Activated naive CD8-positive, alpha-beta T cell treated with anti-CD3 and anti-CD28 coated beads for 36 hours (primary cell): ENCODE measurements at regions not wholly inside any gene's neighbourhood (a gene's known extent, or its start where the extent isn't known, plus 50 kb on each side); places are given as distances from the start of the nearest gene placed in this dataset.
"Not testable (repeated sequence)": the region's sequence is repeated elsewhere in the genome, so short reads cannot be mapped to it uniquely, and the experiment has no call there.

Experiments
- DNase-seq: peaks from one replicate; pipeline ENCODE4 v3.0.0; 2021
- H3K27ac Mint-ChIP-seq: one replicate; pipeline ENCODE4 v1.8.0; 2022; ENCODE audit warnings: mild to moderate bottlenecking, moderate library complexity, mixed read lengths
- H3K27me3 Mint-ChIP-seq: one replicate; pipeline ENCODE4 v1.8.0; 2022; ENCODE audit warnings: mild to moderate bottlenecking, mixed read lengths
- H3K36me3 Mint-ChIP-seq: one replicate; pipeline ENCODE4 v1.8.0; 2021; ENCODE audit warnings: mild to moderate bottlenecking, mixed read lengths
- H3K4me1 Mint-ChIP-seq: one replicate; pipeline ENCODE4 v1.8.0; 2021; ENCODE audit warnings: mixed read lengths
- H3K4me3 Mint-ChIP-seq: one replicate; pipeline ENCODE4 v1.8.0; 2022; ENCODE audit warnings: mild to moderate bottlenecking, moderate library complexity, mixed read lengths
- H3K9me3 Mint-ChIP-seq: one replicate; pipeline ENCODE4 v1.8.0; 2022; ENCODE audit warnings: mixed read lengths

DNA sequence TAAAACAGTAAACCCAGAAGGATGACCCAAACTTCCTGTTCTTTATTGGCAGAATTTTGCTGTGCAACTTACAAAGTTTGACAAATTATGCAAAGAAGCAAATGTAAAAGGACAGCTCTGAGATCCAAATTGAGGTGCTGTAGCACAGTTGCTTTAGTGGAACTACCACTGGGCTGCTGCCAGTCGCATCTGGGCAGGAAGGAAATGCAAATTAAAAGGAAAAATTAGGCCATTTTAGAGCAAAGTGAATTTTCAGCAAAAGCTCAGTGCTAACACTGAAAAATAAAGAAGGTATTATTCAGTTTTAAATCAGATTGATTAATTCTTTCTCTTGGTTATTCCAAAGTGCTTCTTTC lies 104.5 kb downstream of the ZMAT3 start:
- H3K9me3 Mint-ChIP-seq, result no peaks in the 10 kb centered on the region
- H3K4me1 Mint-ChIP-seq, result peaks cover 21% of the 10 kb centered on the region
- H3K27me3 Mint-ChIP-seq, result no peaks in the 10 kb centered on the region
- DNase-seq, result no peak
- H3K4me3 Mint-ChIP-seq, result no peak overlapping the region
- H3K27ac Mint-ChIP-seq, result peak overlapping the region; percentile 19
- peaks cover 3% of the 10 kb centered on the region for H3K36me3 Mint-ChIP-seq

DNA sequence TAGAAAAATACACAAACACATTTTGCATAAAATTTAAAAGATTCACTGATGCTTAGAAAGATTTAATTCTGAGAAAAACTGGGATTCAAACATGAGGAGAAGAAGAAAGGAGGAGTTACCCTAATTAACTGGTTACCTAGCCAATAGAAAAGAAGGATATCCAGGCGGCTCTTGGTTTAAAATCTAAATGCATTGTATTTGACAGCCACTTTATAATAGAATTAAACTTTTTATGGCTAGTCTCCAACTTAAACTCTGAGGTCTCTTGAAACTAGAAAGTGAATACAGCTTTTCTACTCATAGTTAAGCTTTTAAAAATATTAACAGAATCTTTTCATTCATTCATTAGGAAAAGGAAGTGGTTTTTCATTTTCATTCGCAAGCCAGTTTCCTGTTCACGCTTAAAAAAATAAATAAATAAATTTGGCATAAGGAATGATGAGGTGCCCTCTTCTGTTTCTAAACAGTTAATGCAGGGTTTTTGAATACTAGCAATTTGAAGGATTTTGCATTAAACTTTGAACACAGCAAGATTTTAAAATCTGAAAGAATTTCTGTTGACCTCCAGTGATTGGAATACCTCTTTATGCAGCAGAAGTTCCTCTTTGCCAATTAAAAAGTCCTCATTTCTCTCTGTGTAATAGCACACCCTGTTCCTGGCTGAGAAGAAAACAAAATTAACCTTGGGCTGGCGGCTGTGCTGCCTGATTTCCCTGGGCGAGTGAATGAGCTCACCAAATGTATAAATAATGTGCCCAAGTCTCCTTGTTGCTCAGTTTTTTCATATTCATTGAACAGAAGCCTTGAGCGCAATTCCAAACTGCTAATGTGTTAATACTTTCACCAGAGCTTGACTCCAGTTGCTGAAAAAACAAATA lies 105.1 kb downstream of the ZMAT3 start:
- no peak overlapping the region for H3K4me3 Mint-ChIP-seq
- H3K27ac Mint-ChIP-seq, result peak overlapping the region; percentile 19

GRCh38 chr3:178964551-178964950 lies 107.1 kb downstream of the ZMAT3 start:
- Mint-ChIP-seq H3K27ac (no peak overlapping the region), H3K36me3 (no peaks in the 10 kb centered on the region), H3K9me3 (no peaks in the 10 kb centered on the region), H3K4me3 (no peak overlapping the region), H3K27me3 (no peaks in the 10 kb centered on the region), H3K4me1 (peaks cover 21% of the 10 kb centered on the region)
- DNase-seq, result no peak

More for the DNA sequence above, 105.1 kb downstream of the ZMAT3 start:
- no peak for DNase-seq
- Mint-ChIP-seq H3K36me3 (peaks cover 3% of the 10 kb centered on the region), H3K4me1 (peaks cover 21% of the 10 kb centered on the region), H3K27me3 (no peaks in the 10 kb centered on the region), H3K9me3 (no peaks in the 10 kb centered on the region)

GRCh38 chr3:178960918-178961317 lies 110.7 kb downstream of the ZMAT3 start:
- no peaks in the 10 kb centered on the region for H3K27me3 Mint-ChIP-seq
- H3K4me3 Mint-ChIP-seq, result no peak overlapping the region
- no peak for DNase-seq
- no peaks in the 10 kb centered on the region for H3K4me1 Mint-ChIP-seq
- H3K9me3 Mint-ChIP-seq, result no peaks in the 10 kb centered on the region
- H3K36me3 Mint-ChIP-seq, result no peaks in the 10 kb centered on the region
- H3K27ac Mint-ChIP-seq, result no peak overlapping the region

- H3K36me3 Mint-ChIP-seq, result no peaks in the 10 kb centered on the region
- H3K27ac Mint-ChIP-seq, result no peak overlapping the region
- H3K4me3 Mint-ChIP-seq, result no peak overlapping the region
- H3K27me3 Mint-ChIP-seq, result no peaks in the 10 kb centered on the region
- no peak for DNase-seq
- no peaks in the 10 kb centered on the region for H3K9me3 Mint-ChIP-seq
- no peaks in the 10 kb centered on the region for H3K4me1 Mint-ChIP-seq
Observed at GRCh38 chr3:178960181-178960580, 111.4 kb downstream of the ZMAT3 start.

- peaks cover 15% of the 10 kb centered on the region for H3K9me3 Mint-ChIP-seq
- H3K27me3 Mint-ChIP-seq, result no peaks in the 10 kb centered on the region
- peak; percentile 28 for DNase-seq
- H3K4me1 Mint-ChIP-seq, result peaks cover 6% of the 10 kb centered on the region
- peaks cover 10% of the 10 kb centered on the region for H3K36me3 Mint-ChIP-seq
- H3K4me3 Mint-ChIP-seq, result no peak overlapping the region
- no peak overlapping the region for H3K27ac Mint-ChIP-seq
Observed at GRCh38 chr3:178950676-178951075, 120.9 kb downstream of the ZMAT3 start.

DNA sequence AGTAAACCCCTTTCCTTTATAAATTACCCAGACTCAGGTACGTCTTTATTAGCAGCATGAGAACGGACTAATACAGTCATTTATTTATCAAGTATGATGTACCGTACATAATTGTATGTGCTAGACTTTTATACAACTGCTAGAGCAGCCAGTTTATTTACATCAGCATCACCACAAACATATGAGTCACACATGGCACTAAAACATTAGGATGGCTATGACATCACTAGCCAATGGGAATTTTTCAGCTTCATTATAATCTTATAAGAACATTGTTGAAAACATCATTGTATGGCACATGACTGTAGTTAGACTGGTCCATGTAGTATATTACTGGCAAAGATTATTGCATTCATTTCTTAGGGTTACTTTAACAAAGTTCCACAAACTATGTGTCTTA lies 121.7 kb downstream of the ZMAT3 start:
- peaks cover 14% of the 10 kb centered on the region for H3K36me3 Mint-ChIP-seq
- H3K9me3 Mint-ChIP-seq, result peaks cover 21% of the 10 kb centered on the region
- H3K4me3 Mint-ChIP-seq, result no peak overlapping the region
- no peak overlapping the region for H3K27ac Mint-ChIP-seq
- H3K27me3 Mint-ChIP-seq, result peaks cover 5% of the 10 kb centered on the region
- H3K4me1 Mint-ChIP-seq, result peaks cover 6% of the 10 kb centered on the region
- DNase-seq, result no peak

DNA sequence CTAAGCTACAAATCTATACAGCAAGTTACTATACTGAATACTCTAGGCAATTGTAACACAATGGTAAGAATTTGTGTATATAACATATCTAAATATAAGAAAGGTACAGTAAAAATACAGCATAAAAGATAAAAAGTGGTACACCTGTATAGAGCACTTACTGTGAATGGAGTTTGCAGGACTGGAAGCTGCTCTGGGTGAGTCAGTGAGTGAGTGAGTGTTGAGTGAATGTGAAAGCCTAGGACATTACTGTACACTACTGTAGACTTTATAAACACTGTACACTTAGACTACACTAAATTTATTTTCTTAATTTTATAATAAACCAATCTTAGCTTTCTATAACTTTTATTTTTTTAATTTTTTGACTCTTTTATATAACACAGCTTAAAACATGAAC lies 123.1 kb downstream of the ZMAT3 start:
- no peak overlapping the region for H3K4me3 Mint-ChIP-seq
- peaks cover 6% of the 10 kb centered on the region for H3K4me1 Mint-ChIP-seq
- H3K9me3 Mint-ChIP-seq, result peaks cover 28% of the 10 kb centered on the region
- H3K36me3 Mint-ChIP-seq, result peaks cover 14% of the 10 kb centered on the region
- no peak overlapping the region for H3K27ac Mint-ChIP-seq
- no peak for DNase-seq
- peaks cover 9% of the 10 kb centered on the region for H3K27me3 Mint-ChIP-seq

- no peak overlapping the region for H3K4me3 Mint-ChIP-seq
- H3K4me1 Mint-ChIP-seq, result peaks cover 6% of the 10 kb centered on the region
- H3K9me3 Mint-ChIP-seq, result peaks cover 28% of the 10 kb centered on the region
- peaks cover 14% of the 10 kb centered on the region for H3K36me3 Mint-ChIP-seq
- no peak for DNase-seq
- H3K27me3 Mint-ChIP-seq, result peaks cover 9% of the 10 kb centered on the region
- H3K27ac Mint-ChIP-seq, result no peak overlapping the region
Observed at GRCh38 chr3:178947738-178948137, 123.9 kb downstream of the ZMAT3 start.

- H3K36me3 Mint-ChIP-seq, H3K4me3 Mint-ChIP-seq, H3K4me1 Mint-ChIP-seq, H3K27ac Mint-ChIP-seq, DNase-seq, H3K27me3 Mint-ChIP-seq: not testable (repeated sequence)
- peaks cover 30% of the 10 kb centered on the region for H3K9me3 Mint-ChIP-seq
Observed at GRCh38 chr3:178942261-178942660, 129.3 kb downstream of the ZMAT3 start.

GRCh38 chr3:178930116-178930515 lies 141.5 kb downstream of the ZMAT3 start:
- no peak for DNase-seq
- no peaks in the 10 kb centered on the region for H3K36me3 Mint-ChIP-seq
- H3K4me3 Mint-ChIP-seq, result no peak overlapping the region
- H3K27me3 Mint-ChIP-seq, result no peaks in the 10 kb centered on the region
- H3K4me1 Mint-ChIP-seq, result no peaks in the 10 kb centered on the region
- H3K9me3 Mint-ChIP-seq, result peaks cover 58% of the 10 kb centered on the region
- no peak overlapping the region for H3K27ac Mint-ChIP-seq

DNA sequence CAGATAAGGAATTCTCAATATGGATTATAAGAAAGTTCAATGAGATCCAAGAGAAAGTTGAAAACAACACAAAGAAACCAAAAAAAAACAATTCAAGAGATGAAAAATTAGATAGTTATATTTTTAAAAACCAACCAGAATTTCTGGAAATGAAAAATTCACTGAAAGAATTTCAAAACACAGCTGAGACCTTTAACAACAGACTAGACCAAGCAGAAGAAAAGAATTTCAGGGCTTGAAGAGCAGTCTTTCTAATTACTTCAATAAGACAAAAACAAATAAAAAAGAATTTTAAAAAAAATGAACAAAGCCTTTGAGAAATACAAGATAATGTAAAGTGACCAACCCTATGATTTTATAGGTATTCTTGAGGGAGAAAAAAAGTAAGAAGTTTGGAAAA lies 155.4 kb downstream of the ZMAT3 start:
- no peak for DNase-seq
- H3K4me3 Mint-ChIP-seq, result no peak overlapping the region
- H3K4me1 Mint-ChIP-seq, result no peaks in the 10 kb centered on the region
- no peak overlapping the region for H3K27ac Mint-ChIP-seq
- H3K27me3 Mint-ChIP-seq, result peaks cover 5% of the 10 kb centered on the region
- peaks cover 26% of the 10 kb centered on the region for H3K9me3 Mint-ChIP-seq
- peaks cover 1% of the 10 kb centered on the region for H3K36me3 Mint-ChIP-seq

GRCh38 chr3:178915365-178915764 lies 156.2 kb downstream of the ZMAT3 start:
- Mint-ChIP-seq H3K4me3 (no peak overlapping the region), H3K36me3 (peaks cover 1% of the 10 kb centered on the region), H3K9me3 (peaks cover 26% of the 10 kb centered on the region), H3K27me3 (peaks cover 5% of the 10 kb centered on the region), H3K27ac (no peak overlapping the region), H3K4me1 (no peaks in the 10 kb centered on the region)
- no peak for DNase-seq

DNA sequence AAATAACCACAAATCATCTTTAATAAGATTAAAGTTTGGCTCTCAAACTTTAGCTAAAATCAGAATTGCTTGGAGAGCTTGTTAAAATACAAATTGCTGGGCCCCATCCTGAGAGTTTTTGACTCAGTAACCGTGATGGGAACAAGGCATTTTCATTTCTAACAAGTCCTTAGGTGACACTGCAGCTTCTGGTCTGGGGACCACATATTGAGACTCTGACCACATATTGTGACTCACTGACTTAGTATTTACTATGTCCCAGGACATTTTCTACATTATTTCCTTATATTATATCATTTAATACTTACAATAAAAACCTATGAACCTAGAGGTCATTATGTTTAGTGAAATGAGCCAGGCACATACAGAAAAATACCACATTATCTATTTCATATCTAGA lies 164.5 kb downstream of the ZMAT3 start:
- no peak for DNase-seq
- H3K27ac Mint-ChIP-seq, result no peak overlapping the region
- no peaks in the 10 kb centered on the region for H3K4me1 Mint-ChIP-seq
- no peak overlapping the region for H3K4me3 Mint-ChIP-seq
- H3K9me3 Mint-ChIP-seq, result no peaks in the 10 kb centered on the region
- H3K27me3 Mint-ChIP-seq, result peaks cover 3% of the 10 kb centered on the region
- H3K36me3 Mint-ChIP-seq, result no peaks in the 10 kb centered on the region

- Mint-ChIP-seq H3K27me3 (no peaks in the 10 kb centered on the region), H3K36me3 (no peaks in the 10 kb centered on the region), H3K4me3 (no peak overlapping the region), H3K4me1 (no peaks in the 10 kb centered on the region), H3K9me3 (no peaks in the 10 kb centered on the region), H3K27ac (no peak overlapping the region)
- DNase-seq, result no peak
Observed at GRCh38 chr3:178901204-178901603, 170.4 kb downstream of the ZMAT3 start.

DNA sequence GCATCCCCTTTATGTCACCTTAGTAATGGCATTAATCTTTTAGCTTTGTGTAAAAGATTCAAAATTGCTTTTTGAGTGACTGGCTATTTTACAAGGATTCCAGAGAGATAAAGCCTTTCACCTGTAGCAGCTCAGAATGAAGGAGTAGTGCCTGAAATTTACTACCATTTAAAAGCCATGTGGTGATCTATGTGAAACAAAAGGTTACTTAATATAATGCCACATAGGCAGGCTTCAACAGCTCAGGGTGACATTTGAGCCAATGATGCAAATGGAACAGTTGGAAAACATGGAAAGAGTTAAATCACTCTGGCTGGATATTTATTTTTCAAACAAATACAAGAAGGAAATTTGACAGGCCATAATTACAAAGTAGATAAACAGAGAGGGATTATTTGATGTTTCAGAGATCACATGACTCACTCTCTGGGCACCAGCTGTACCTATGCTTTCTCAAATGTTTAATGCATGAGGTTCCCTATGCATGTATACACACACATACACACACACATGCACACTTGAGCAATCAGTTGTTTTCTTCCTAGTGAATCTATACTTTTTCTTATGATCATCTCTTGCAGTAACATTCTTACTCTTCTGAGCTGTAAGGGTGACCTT lies 171.5 kb downstream of the ZMAT3 start:
- Mint-ChIP-seq H3K4me3 (no peak overlapping the region), H3K4me1 (no peaks in the 10 kb centered on the region), H3K9me3 (no peaks in the 10 kb centered on the region), H3K36me3 (no peaks in the 10 kb centered on the region), H3K27me3 (no peaks in the 10 kb centered on the region), H3K27ac (no peak overlapping the region)
- no peak for DNase-seq
